HepG2 (cell line): ENCODE measurements at regions not wholly inside any gene's neighbourhood (a gene's known extent, or its start where the extent isn't known, plus 50 kb on each side); places are given as distances from the start of the nearest gene placed in this dataset.

Experiments
- small RNA-seq, 3 experiments: library from RNA; depleted of rRNA; stranded (forward); fragments of <200 nt; gene quantifications; one replicate each; pipeline ENCODE3, GENCODE V24; 2012; ENCODE audit warnings: low read depth in 2 of 3, low replicate concordance in 1 of 3; ENCODE audit not compliant: insufficient read length in 3 of 3, insufficient read depth in 2 of 3

Small RNAs in the stretch of these regions (small RNA-seq; reads per million reads assigned to genes)
- gene RF00402 = 0 reads per million in 3 experiments
- 0 reads per million in 3 experiments for gene RNU6-1069P
